ENCODE measurements at regions not wholly inside any gene's neighbourhood (a gene's known extent, or its start where the extent isn't known, plus 50 kb on each side); places are given as distances from the start of the nearest gene placed in this dataset.

DNA sequence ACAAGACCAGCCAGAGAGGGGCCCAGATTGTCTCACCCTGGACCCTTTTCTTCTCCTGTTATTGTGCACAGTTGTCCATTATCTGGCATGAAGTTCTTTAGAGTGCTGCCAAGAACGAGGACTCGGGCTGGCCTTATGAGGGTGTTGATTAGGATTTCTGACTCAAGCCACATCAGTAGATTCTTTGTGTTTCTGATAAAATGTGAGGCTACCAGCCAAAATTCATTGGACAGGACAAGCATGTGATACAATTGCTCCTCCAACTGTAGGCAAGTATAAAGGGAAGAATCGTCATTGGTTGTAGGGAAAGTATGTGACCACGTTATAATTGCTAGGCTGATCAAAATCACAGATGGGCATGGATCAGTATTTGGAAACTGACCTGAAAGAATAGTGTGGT is 99.2 kb upstream of the TMC3 start:
- DNase-seq: no peak

- no peak for DNase-seq
Observed at GRCh38 chr15:81471151-81471550, 97.1 kb upstream of the TMC3 start.

- no peak for DNase-seq
Observed at GRCh38 chr15:81469154-81469553, 95.1 kb upstream of the TMC3 start.

GRCh38 chr15:81466741-81467140 is 92.7 kb upstream of the TMC3 start:
- no peak for DNase-seq

DNA sequence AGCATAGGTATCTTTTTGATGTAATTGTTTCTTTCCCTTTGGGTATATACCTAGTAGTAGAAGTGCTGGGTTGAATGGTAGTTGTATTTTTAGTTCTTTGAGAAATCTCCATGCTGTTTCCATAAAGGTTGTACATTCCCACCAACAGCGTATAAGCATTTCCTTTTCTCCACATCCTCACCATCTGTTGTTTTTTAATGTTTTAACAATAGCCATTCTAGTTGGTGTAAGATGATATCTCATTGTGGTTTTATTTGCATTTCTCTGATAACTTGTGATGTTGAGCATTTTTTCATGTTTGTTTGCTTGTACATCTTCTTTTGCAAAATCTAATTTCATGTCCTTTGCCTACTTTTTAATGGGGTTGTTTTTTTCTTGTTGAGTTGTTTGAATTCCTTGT is 80.0 kb upstream of the TMC3 start:
- DNase-seq: no peak

DNA sequence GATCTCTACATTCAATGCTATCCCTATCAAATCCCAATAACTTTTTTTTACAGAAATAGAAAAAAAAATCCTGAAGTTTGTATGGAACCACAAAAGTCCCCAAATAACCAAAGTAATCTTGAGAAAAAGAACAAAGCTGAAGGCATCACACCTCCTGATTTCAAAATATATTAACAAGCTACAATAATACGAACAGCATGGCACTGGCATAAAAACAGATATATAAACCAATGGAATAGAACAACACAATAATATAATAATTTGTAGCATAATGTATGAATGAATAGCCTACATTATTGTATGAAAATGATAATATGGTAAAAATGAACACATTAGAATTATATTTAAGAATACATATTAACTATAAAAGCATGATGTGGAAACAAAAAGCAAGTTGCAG is 76.7 kb upstream of the TMC3 start:
- no peak for DNase-seq

DNA sequence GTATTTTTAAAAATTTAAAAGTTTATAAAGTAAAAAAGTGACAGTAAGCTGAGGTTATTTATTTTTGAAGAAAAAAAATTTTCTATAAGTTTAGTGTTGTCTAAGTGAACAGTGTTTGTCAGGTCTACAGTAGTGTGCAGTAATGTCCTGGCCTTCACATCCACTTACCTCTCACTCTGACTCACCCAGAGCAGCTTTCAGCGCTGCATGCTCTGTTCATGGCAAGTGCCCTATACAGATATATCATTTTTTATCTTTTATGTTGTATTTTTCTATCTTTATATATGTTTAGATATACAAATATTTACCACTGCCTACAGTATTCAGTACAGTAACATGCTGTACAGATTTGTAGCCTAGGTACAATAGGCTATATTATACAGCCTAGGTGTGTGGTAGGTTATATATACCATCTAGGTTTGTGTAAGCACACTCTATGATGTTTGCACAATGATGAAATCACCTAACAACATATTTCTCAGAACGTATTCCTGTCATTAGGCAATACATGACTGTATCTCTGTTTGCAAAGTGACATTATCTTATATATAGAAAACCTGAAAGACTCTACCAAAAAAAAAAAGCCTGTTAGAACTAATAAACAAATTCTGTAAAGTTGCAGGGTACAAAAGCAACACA is 75.9 kb upstream of the TMC3 start:
- no peak for DNase-seq

GRCh38 chr15:81443040-81443820 is 69.2 kb upstream of the TMC3 start:
- DNase-seq: no peak

- no peak for DNase-seq
Observed at GRCh38 chr15:81442454-81442853, 68.4 kb upstream of the TMC3 start.

DNA sequence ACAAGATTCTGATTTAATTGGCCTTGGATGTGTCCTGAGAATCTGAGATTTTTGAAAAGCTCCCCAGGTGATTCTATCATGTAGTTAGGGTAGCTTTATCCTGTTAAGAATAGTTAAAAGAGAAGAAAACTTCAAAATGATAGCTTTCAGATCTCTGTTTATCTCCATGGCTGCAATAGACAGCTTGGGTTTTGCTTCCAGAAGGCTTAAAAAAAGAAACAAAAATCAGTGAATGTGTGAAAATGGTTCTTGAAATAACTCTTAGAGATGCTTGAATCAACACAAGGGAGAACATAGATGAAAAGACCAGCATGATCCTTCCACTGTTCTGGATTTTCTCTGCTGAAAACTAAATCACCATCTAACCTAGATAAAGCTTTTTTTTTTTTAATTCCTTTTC is 60.8 kb upstream of the TMC3 start:
- no peak for DNase-seq

DNA sequence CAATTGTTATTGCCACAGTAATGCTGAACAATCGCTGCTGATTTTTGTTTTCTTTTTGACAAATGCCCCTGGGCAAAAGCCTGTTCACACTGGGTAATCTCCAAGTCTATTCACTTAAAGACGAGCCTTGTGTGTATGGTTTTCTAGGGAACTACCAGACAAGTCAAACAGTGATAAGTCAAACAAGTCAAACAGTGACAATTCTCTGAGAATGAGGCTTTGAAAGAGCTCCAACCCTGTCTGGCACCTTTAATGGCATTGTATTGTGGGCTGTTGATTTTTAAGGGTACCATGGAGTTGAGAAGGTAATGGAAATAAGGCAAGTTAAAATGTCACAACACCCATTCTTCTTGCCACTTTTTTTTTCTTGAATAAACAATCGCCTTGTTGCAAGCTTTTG is 59.4 kb upstream of the TMC3 start:
- DNase-seq: no peak

- DNase-seq: no peak
Observed at GRCh38 chr15:81432179-81432578, 58.2 kb upstream of the TMC3 start.

GRCh38 chr15:81427176-81427575 is 53.2 kb upstream of the TMC3 start:
- DNase-seq: no peak

DNA sequence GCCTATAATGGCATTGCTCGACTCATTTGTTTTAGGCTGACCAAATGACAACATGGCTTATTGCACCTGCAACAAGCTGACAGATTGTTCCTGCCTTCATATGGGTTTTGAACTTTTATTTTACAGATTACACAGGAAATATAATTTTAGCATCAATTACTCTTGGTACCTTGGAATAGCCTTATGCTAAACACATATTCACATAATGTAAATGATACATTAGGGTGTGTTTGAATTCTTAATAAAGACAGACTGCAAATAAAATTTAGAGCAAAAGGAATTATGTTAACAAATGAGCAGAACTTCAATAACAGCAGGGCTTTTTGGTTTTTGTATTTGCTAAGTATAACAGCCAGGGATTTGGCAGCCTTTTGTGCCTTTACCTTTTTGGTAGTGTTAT is 51.9 kb upstream of the TMC3 start:
- DNase-seq: no peak

All from islet precursor cell (in vitro differentiated cells).